ENCODE measurements at regions not wholly inside any gene's neighbourhood (a gene's known extent, or its start where the extent isn't known, plus 50 kb on each side); places are given as distances from the start of the nearest gene placed in this dataset.

DNA sequence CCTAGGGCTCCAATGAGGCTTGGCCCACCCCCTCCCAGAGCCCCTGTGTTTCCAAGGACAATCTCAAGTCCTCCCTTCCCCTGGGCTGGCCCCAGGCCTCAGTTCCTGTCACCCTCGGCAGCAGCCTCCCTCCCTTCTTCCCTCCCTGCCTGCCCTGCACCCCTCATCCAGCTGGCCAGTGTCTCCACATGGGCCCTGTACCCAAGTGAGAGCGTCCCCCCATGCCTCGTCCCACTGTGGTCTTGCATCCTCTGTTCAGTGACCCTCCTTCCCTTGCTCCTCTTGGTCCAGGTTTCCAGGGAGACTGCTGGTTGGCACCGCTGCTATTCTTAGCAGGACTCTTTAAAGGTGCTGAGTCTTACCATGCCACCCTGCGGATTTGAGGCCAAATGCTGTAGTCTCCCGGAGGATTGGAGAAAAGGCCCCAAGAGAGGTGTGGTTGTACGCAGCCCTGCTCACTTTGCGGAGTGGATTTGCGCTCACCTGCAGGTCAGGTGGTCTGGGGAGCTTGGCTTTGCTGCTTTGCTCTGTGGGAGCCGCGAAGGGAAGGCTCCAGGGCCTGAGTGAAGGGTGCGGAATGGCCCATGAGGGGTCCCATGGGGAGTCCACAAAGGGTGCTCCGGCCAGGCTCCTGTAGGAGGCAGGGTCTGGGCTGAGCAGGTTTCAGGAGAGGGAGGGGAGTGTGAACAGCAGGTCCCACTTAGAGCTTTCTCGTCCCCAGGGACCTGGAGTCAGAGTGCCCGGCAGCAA is 519.2 kb downstream of the TCERG1L start:
- no peak for TF ChIP-seq CTCF (conservative IDR thresholded peaks at IDR 0.05)
- H3K27ac ChIP-seq = no peak overlapping the region

DNA sequence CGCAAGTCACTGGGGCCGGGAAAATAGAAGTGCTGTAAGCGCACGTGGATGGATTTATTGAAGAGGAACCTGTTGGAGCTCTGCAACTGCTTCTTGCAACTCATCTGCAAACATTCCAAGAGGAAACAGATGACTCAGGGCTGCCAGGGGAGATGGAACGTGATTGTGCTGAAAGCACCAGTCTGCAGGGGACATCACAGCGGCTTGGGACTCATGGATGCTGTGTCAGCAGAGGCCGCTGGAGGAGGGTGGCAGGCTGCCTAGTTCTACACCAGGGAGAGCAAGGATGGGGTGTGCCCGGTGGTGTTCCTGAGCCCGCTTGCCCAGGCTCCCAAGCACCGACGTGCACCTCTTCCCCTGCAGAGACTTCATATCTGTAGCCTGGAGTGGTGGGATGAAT is 515.7 kb downstream of the TCERG1L start:
- no peak overlapping the region for H3K27ac ChIP-seq
- TF ChIP-seq ZFX (IDR thresholded peaks at IDR 0.05) = no peak
- TF ChIP-seq CTCF (conservative IDR thresholded peaks at IDR 0.05) = no peak

DNA sequence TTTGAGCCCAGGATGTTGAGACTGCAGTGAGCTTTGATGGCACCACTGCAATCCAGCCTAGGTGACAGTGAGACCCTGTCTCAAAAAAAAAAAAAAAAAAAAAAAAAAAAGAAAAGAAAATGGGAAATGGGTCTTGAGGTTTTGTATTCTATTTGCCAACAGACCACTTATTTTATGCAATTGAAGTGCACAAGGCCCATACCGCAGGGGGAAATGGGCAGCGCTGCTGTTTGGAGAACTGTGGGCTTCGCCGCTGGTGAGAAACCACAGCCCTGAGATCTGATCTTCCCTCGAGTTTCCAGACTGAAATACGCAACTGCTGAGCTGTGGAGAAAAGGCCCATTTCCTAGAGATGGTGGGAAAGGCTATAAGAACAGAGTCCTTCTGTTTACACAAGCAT is 512.0 kb downstream of the TCERG1L start:
- no peak for TF ChIP-seq ZFX (IDR thresholded peaks at IDR 0.05)
- no peak for TF ChIP-seq CTCF (conservative IDR thresholded peaks at IDR 0.05)
- no peak overlapping the region for H3K27ac ChIP-seq

GRCh38 chr10:130800281-130800680 is 511.2 kb downstream of the TCERG1L start:
- no peak for TF ChIP-seq ZFX (IDR thresholded peaks at IDR 0.05)
- TF ChIP-seq CTCF (conservative IDR thresholded peaks at IDR 0.05) = no peak
- H3K27ac ChIP-seq = no peak overlapping the region

DNA sequence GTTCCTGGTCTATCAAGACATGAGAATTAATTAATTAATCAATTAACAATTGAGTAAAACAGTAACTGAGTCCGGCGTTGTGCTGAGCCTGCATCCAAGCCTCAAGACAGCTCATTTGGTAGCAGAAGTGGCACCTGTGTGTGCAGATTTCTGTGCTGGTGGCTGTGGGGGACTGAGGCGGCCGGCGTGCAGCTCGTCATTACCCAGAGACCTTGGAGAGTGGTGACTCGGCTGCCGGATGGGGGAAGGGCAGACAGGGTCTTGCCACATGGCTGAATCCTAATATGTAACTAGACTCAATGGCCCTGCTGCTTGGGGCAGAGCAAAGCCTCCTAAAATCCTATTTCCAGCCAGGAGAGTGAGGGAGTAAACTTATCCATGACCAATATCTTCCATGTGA is 510.2 kb downstream of the TCERG1L start:
- no peak overlapping the region for H3K27ac ChIP-seq
- TF ChIP-seq CTCF (conservative IDR thresholded peaks at IDR 0.05) (no peak), ZFX (IDR thresholded peaks at IDR 0.05) (no peak)

DNA sequence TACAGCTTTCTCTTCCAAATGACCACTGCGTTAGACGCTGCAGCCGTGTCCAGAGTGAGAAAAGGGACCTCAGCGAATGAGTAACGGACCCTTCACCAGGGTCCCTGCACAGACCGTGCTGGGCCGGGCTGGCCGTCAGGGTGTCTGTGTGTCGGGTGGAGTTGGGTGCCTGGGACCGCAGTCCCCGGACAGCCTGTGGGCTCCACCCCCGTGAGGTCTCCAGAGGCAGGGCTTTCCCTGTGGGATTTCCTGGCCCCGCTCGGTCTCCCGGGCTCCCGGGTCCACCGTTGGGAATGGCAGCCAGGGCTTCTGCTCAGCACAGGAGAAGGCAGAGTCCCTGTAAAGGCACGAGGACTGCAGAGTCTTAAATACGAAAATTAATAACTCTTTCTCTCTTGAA is 509.7 kb downstream of the TCERG1L start:
- TF ChIP-seq ZFX (IDR thresholded peaks at IDR 0.05) (no peak), CTCF (conservative IDR thresholded peaks at IDR 0.05) (no peak)

GRCh38 chr10:130802301-130802700 is 509.2 kb downstream of the TCERG1L start:
- H3K27ac ChIP-seq = no peak overlapping the region
- no peak for TF ChIP-seq ZFX (IDR thresholded peaks at IDR 0.05)
- no peak for TF ChIP-seq CTCF (conservative IDR thresholded peaks at IDR 0.05)

More for the DNA sequence above, 509.7 kb downstream of the TCERG1L start:
- H3K27ac ChIP-seq = no peak overlapping the region
